Neuron (in vitro differentiated cells): ENCODE measurements at regions not wholly inside any gene's neighbourhood (a gene's known extent, or its start where the extent isn't known, plus 50 kb on each side); places are given as distances from the start of the nearest gene placed in this dataset.

ENCODE experiments used
- H2AFZ ChIP-seq: one replicate; pipeline ENCODE4 v1.6.1; 2013; ENCODE audit warnings: low read depth, mild to moderate bottlenecking, inconsistent platforms, low read length, moderate library complexity
- H3K27me3 ChIP-seq: one replicate; pipeline ENCODE4 v1.6.1; 2013; ENCODE audit warnings: low read length; ENCODE audit not compliant: insufficient read depth
- H3K36me3 ChIP-seq: one replicate; pipeline ENCODE4 v1.6.1; 2013; ENCODE audit warnings: low read length; ENCODE audit not compliant: insufficient read depth
- H3K4me1 ChIP-seq: one replicate; pipeline ENCODE4 v1.6.1; 2013; ENCODE audit warnings: low read length; ENCODE audit not compliant: insufficient read depth
- H3K4me3 ChIP-seq: 2 replicates; pipeline ENCODE4 v1.5.1; 2013; ENCODE audit warnings: mild to moderate bottlenecking, low read length, moderate library complexity
- H3K9me3 ChIP-seq: one replicate; pipeline ENCODE4 v1.6.1; 2013; ENCODE audit warnings: low read length

GRCh38 chr15:35218215-35218614 lies 133.1 kb upstream of the NANOGP8 start:
- Histone ChIP-seq H3K9me3 (no peaks in the 10 kb centered on the region), H3K36me3 (no peaks in the 10 kb centered on the region), H3K4me1 (peaks cover 6% of the 10 kb centered on the region), H2AFZ (no peak overlapping the region), H3K27me3 (no peaks in the 10 kb centered on the region), H3K4me3 (no peak overlapping the region)

- H3K9me3 ChIP-seq: no peaks in the 10 kb centered on the region
- no peaks in the 10 kb centered on the region for H3K36me3 ChIP-seq
Measured at GRCh38 chr15:35215093-35215492, 130.0 kb upstream of the NANOGP8 start.

GRCh38 chr15:35211240-35211902 lies 126.3 kb upstream of the NANOGP8 start:
- Histone ChIP-seq H3K4me1 (no peaks in the 10 kb centered on the region), H2AFZ (no peak overlapping the region), H3K27me3 (no peaks in the 10 kb centered on the region), H3K36me3 (no peaks in the 10 kb centered on the region), H3K9me3 (no peaks in the 10 kb centered on the region), H3K4me3 (no peak overlapping the region)

More at GRCh38 chr15:35215093-35215492, 130.0 kb upstream of the NANOGP8 start:
- Histone ChIP-seq H2AFZ (no peak overlapping the region), H3K4me1 (peaks cover 6% of the 10 kb centered on the region), H3K4me3 (no peak overlapping the region), H3K27me3 (no peaks in the 10 kb centered on the region)

GRCh38 chr15:35210370-35210769 lies 125.3 kb upstream of the NANOGP8 start:
- H3K27me3 ChIP-seq: no peaks in the 10 kb centered on the region

GRCh38 chr15:35209838-35210237 lies 124.7 kb upstream of the NANOGP8 start:
- Histone ChIP-seq H3K4me3 (no peak overlapping the region), H3K27me3 (no peaks in the 10 kb centered on the region), H2AFZ (no peak overlapping the region), H3K9me3 (no peaks in the 10 kb centered on the region), H3K36me3 (no peaks in the 10 kb centered on the region), H3K4me1 (peaks cover 2% of the 10 kb centered on the region)

More at GRCh38 chr15:35210370-35210769, 125.3 kb upstream of the NANOGP8 start:
- no peaks in the 10 kb centered on the region for H3K9me3 ChIP-seq
- no peaks in the 10 kb centered on the region for H3K4me1 ChIP-seq
- H3K36me3 ChIP-seq: no peaks in the 10 kb centered on the region
- no peak overlapping the region for H3K4me3 ChIP-seq
- H2AFZ ChIP-seq: no peak overlapping the region

GRCh38 chr15:35208353-35208752 lies 123.3 kb upstream of the NANOGP8 start:
- Histone ChIP-seq H3K36me3 (no peaks in the 10 kb centered on the region), H3K4me1 (peaks cover 3% of the 10 kb centered on the region), H3K27me3 (no peaks in the 10 kb centered on the region), H2AFZ (no peak overlapping the region), H3K4me3 (no peak overlapping the region), H3K9me3 (no peaks in the 10 kb centered on the region)

GRCh38 chr15:35206060-35206675 lies 121.1 kb upstream of the NANOGP8 start:
- peaks cover 3% of the 10 kb centered on the region for H3K4me1 ChIP-seq
- no peaks in the 10 kb centered on the region for H3K27me3 ChIP-seq
- no peaks in the 10 kb centered on the region for H3K36me3 ChIP-seq
- no peaks in the 10 kb centered on the region for H3K9me3 ChIP-seq
- H2AFZ ChIP-seq: no peak overlapping the region
- no peak overlapping the region for H3K4me3 ChIP-seq

GRCh38 chr15:35198197-35198596 lies 113.1 kb upstream of the NANOGP8 start:
- no peak overlapping the region for H2AFZ ChIP-seq
- H3K4me3 ChIP-seq: no peak overlapping the region
- no peaks in the 10 kb centered on the region for H3K4me1 ChIP-seq
- H3K9me3 ChIP-seq: no peaks in the 10 kb centered on the region
- H3K27me3 ChIP-seq: no peaks in the 10 kb centered on the region
- no peaks in the 10 kb centered on the region for H3K36me3 ChIP-seq

- H2AFZ ChIP-seq: no peak overlapping the region
Measured at GRCh38 chr15:35197754-35198153, 112.7 kb upstream of the NANOGP8 start.

GRCh38 chr15:35197306-35197705 lies 112.2 kb upstream of the NANOGP8 start:
- no peak overlapping the region for H2AFZ ChIP-seq
- H3K4me3 ChIP-seq: no peak overlapping the region
- no peaks in the 10 kb centered on the region for H3K27me3 ChIP-seq
- no peaks in the 10 kb centered on the region for H3K4me1 ChIP-seq
- no peaks in the 10 kb centered on the region for H3K9me3 ChIP-seq
- H3K36me3 ChIP-seq: no peaks in the 10 kb centered on the region

More at GRCh38 chr15:35197754-35198153, 112.7 kb upstream of the NANOGP8 start:
- Histone ChIP-seq H3K27me3 (no peaks in the 10 kb centered on the region), H3K9me3 (no peaks in the 10 kb centered on the region), H3K4me1 (no peaks in the 10 kb centered on the region), H3K4me3 (no peak overlapping the region), H3K36me3 (no peaks in the 10 kb centered on the region)

- no peak overlapping the region for H3K4me3 ChIP-seq
- peaks cover 3% of the 10 kb centered on the region for H3K9me3 ChIP-seq
- no peaks in the 10 kb centered on the region for H3K4me1 ChIP-seq
- H3K36me3 ChIP-seq: no peaks in the 10 kb centered on the region
- H2AFZ ChIP-seq: no peak overlapping the region
- H3K27me3 ChIP-seq: no peaks in the 10 kb centered on the region
Measured at GRCh38 chr15:35196273-35196672, 111.2 kb upstream of the NANOGP8 start.

GRCh38 chr15:35195649-35196048 lies 110.6 kb upstream of the NANOGP8 start:
- Histone ChIP-seq H3K4me3 (no peak overlapping the region), H3K27me3 (no peaks in the 10 kb centered on the region), H3K4me1 (no peaks in the 10 kb centered on the region), H2AFZ (no peak overlapping the region), H3K36me3 (no peaks in the 10 kb centered on the region), H3K9me3 (peaks cover 3% of the 10 kb centered on the region)

GRCh38 chr15:35195031-35195430 lies 109.9 kb upstream of the NANOGP8 start:
- H3K27me3 ChIP-seq: no peaks in the 10 kb centered on the region
- H3K9me3 ChIP-seq: peaks cover 3% of the 10 kb centered on the region

More at GRCh38 chr15:35195031-35195430, 109.9 kb upstream of the NANOGP8 start:
- Histone ChIP-seq H3K36me3 (no peaks in the 10 kb centered on the region), H2AFZ (no peak overlapping the region), H3K4me1 (no peaks in the 10 kb centered on the region), H3K4me3 (no peak overlapping the region)
